ENCODE measurements at regions not wholly inside any gene's neighbourhood (a gene's known extent, or its start where the extent isn't known, plus 50 kb on each side); places are given as distances from the start of the nearest gene placed in this dataset.

DNA sequence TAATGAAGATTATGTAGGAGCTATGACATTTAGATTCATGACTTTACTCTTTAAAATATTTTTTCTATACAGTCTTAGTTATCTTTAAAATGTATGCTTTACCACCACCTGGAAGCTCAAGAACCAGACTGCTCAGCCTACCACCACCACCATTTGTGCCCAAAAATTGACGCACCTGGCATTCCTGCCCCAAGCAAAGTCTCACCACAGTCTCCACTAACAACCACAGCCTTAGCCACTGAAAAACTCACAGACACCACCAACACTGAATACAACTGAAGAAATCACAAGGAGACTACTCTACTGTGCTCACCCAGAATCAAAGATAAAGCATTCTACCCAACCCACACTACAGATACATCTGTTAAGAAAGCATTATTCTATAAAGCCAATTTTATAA, 201.9 kb upstream of the PDE10A start:
- TF ChIP-seq, protein P1, sequence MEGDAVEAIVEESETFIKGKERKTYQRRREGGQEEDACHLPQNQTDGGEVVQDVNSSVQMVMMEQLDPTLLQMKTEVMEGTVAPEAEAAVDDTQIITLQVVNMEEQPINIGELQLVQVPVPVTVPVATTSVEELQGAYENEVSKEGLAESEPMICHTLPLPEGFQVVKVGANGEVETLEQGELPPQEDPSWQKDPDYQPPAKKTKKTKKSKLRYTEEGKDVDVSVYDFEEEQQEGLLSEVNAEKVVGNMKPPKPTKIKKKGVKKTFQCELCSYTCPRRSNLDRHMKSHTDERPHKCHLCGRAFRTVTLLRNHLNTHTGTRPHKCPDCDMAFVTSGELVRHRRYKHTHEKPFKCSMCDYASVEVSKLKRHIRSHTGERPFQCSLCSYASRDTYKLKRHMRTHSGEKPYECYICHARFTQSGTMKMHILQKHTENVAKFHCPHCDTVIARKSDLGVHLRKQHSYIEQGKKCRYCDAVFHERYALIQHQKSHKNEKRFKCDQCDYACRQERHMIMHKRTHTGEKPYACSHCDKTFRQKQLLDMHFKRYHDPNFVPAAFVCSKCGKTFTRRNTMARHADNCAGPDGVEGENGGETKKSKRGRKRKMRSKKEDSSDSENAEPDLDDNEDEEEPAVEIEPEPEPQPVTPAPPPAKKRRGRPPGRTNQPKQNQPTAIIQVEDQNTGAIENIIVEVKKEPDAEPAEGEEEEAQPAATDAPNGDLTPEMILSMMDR (conservative IDR thresholded peaks at IDR 0.05; ENCODE audit: low read depth in 2 of 2): no peak
- no peak for TF ChIP-seq EZH2phosphoT487 (IDR thresholded peaks at IDR 0.05; ENCODE audit: unreplicated experiment)
- TF ChIP-seq POLR2AphosphoS5 (IDR thresholded peaks at IDR 0.05; ENCODE audit: low read depth): no peak
- TF ChIP-seq, protein P2, sequence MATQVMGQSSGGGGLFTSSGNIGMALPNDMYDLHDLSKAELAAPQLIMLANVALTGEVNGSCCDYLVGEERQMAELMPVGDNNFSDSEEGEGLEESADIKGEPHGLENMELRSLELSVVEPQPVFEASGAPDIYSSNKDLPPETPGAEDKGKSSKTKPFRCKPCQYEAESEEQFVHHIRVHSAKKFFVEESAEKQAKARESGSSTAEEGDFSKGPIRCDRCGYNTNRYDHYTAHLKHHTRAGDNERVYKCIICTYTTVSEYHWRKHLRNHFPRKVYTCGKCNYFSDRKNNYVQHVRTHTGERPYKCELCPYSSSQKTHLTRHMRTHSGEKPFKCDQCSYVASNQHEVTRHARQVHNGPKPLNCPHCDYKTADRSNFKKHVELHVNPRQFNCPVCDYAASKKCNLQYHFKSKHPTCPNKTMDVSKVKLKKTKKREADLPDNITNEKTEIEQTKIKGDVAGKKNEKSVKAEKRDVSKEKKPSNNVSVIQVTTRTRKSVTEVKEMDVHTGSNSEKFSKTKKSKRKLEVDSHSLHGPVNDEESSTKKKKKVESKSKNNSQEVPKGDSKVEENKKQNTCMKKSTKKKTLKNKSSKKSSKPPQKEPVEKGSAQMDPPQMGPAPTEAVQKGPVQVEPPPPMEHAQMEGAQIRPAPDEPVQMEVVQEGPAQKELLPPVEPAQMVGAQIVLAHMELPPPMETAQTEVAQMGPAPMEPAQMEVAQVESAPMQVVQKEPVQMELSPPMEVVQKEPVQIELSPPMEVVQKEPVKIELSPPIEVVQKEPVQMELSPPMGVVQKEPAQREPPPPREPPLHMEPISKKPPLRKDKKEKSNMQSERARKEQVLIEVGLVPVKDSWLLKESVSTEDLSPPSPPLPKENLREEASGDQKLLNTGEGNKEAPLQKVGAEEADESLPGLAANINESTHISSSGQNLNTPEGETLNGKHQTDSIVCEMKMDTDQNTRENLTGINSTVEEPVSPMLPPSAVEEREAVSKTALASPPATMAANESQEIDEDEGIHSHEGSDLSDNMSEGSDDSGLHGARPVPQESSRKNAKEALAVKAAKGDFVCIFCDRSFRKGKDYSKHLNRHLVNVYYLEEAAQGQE (IDR thresholded peaks at IDR 0.05; ENCODE audit: unreplicated experiment): no peak
- TF ChIP-seq ZNF114 (CRISPR knock-in tag; IDR thresholded peaks at IDR 0.05): no peak
- TF ChIP-seq EZH2 (IDR thresholded peaks at IDR 0.05; ENCODE audit: low read depth, unreplicated experiment): no peak
- no peak for TF ChIP-seq ZNF331 (CRISPR knock-in tag; IDR thresholded peaks at IDR 0.05; ENCODE audit: low read depth)
- no peak for TF ChIP-seq CREB1 (CRISPR knock-in tag; IDR thresholded peaks at IDR 0.05; ENCODE audit: low read depth)

Data from GM23338 (cell line).